ENCODE measurements at regions not wholly inside any gene's neighbourhood (a gene's known extent, or its start where the extent isn't known, plus 50 kb on each side); places are given as distances from the start of the nearest gene placed in this dataset.

- no peak for ATAC-seq
- TF ChIP-seq TOX (CRISPR knock-in tag; IDR thresholded peaks at IDR 0.05; ENCODE audit: borderline replicate concordance) (no peak), CSRNP3 (CRISPR knock-in tag; IDR thresholded peaks at IDR 0.05) (no peak), ISL1 (CRISPR knock-in tag; IDR thresholded peaks at IDR 0.05) (no peak), ZNF565 (CRISPR knock-in tag; conservative IDR thresholded peaks at IDR 0.05; ENCODE audit: low read depth) (no peak), CREB5 (CRISPR knock-in tag; IDR thresholded peaks at IDR 0.05; ENCODE audit: low read depth) (no peak), TSHZ2 (CRISPR knock-in tag; IDR thresholded peaks at IDR 0.05) (no peak), POU6F1 (CRISPR knock-in tag; IDR thresholded peaks at IDR 0.05; ENCODE audit: borderline replicate concordance, low read depth) (no peak), TCF4 (CRISPR knock-in tag; IDR thresholded peaks at IDR 0.05; ENCODE audit: borderline replicate concordance) (no peak), ESRRG (CRISPR knock-in tag; IDR thresholded peaks at IDR 0.05) (no peak), ARNTL (CRISPR knock-in tag; IDR thresholded peaks at IDR 0.05; ENCODE audit: borderline replicate concordance, low read depth) (no peak), PPARA (CRISPR knock-in tag; IDR thresholded peaks at IDR 0.05; ENCODE audit: borderline replicate concordance) (no peak), SNAI2 (CRISPR knock-in tag; IDR thresholded peaks at IDR 0.05) (no peak), CSDC2 (CRISPR knock-in tag; IDR thresholded peaks at IDR 0.05) (no peak), ZNF70 (CRISPR knock-in tag; IDR thresholded peaks at IDR 0.05) (no peak), PATZ1 (CRISPR knock-in tag; IDR thresholded peaks at IDR 0.05; ENCODE audit: borderline replicate concordance) (no peak), ZNF8 (CRISPR knock-in tag; IDR thresholded peaks at IDR 0.05) (no peak)
These were observed 123.3 kb upstream of the FAM204A start for GRCh38 chr10:118465300-118465874.

GRCh38 chr10:118463740-118464139, 121.6 kb upstream of the FAM204A start:
- TF ChIP-seq OSR1 (CRISPR knock-in tag; IDR thresholded peaks at IDR 0.05) (no peak), ZNF565 (CRISPR knock-in tag; conservative IDR thresholded peaks at IDR 0.05; ENCODE audit: low read depth) (no peak), ZFP30 (CRISPR knock-in tag; IDR thresholded peaks at IDR 0.05) (no peak), ZNF70 (CRISPR knock-in tag; IDR thresholded peaks at IDR 0.05) (no peak), ZNF8 (CRISPR knock-in tag; IDR thresholded peaks at IDR 0.05) (no peak), GLIS3 (CRISPR knock-in tag; IDR thresholded peaks at IDR 0.05) (no peak), SNAI2 (CRISPR knock-in tag; IDR thresholded peaks at IDR 0.05) (no peak)
- no peak for ATAC-seq

- no peak for ATAC-seq
- TF ChIP-seq ZFP3 (CRISPR knock-in tag; IDR thresholded peaks at IDR 0.05) = no peak
- TF ChIP-seq PATZ1 (CRISPR knock-in tag; IDR thresholded peaks at IDR 0.05; ENCODE audit: borderline replicate concordance) = no peak
- TF ChIP-seq CREB5 (CRISPR knock-in tag; IDR thresholded peaks at IDR 0.05; ENCODE audit: low read depth) = no peak
- TF ChIP-seq ZNF8 (CRISPR knock-in tag; IDR thresholded peaks at IDR 0.05) = no peak
- no peak for TF ChIP-seq ESRRG (CRISPR knock-in tag; IDR thresholded peaks at IDR 0.05)
- no peak for TF ChIP-seq CSRNP3 (CRISPR knock-in tag; IDR thresholded peaks at IDR 0.05)
- TF ChIP-seq POU6F1 (CRISPR knock-in tag; IDR thresholded peaks at IDR 0.05; ENCODE audit: borderline replicate concordance, low read depth) = no peak
These were observed 120.3 kb upstream of the FAM204A start for GRCh38 chr10:118462401-118462800.

Measured in SK-N-SH treated with all-trans-retinoic acid at 6 μM for 48 hours (cell line).